Bronchial epithelial cell (primary cell): ENCODE measurements at regions not wholly inside any gene's neighbourhood (a gene's known extent, or its start where the extent isn't known, plus 50 kb on each side); places are given as distances from the start of the nearest gene placed in this dataset.

Experiments
- DNase-seq: peaks from one replicate; pipeline ENCODE4 v3.0.0-alpha.2; 2010; ENCODE audit warnings: low read depth
- FAIRE-seq: peaks from 2 replicates; lab custom pipeline; 2011; peaks lifted over from hg19 to GRCh38; lab: Jason Lieb, UNC
- H3K27me3 ChIP-seq: 2 replicates; pipeline ENCODE4 v1.5.1; 2011; ENCODE audit warnings: low read length; ENCODE audit not compliant: control insufficient read depth, insufficient read depth
- H3K36me3 ChIP-seq: 2 replicates; pipeline ENCODE4 v1.5.1; 2011; ENCODE audit warnings: low read length; ENCODE audit not compliant: control insufficient read depth, insufficient read depth
- H3K4me3 ChIP-seq: 2 replicates; pipeline ENCODE4 v1.5.1; 2011; ENCODE audit warnings: mild to moderate bottlenecking, low read depth, low read length, control low read depth
- CTCF ChIP-seq: IDR thresholded peaks from 2 replicates; pipeline ENCODE4 v1.5.1; 2011; ENCODE audit warnings: mild to moderate bottlenecking, moderate library complexity, low read length, control low read depth, inconsistent platforms; ENCODE audit not compliant: insufficient read depth, severe bottlenecking

- FAIRE-seq (no peak), DNase-seq (peak; percentile 36)
- H3K36me3 ChIP-seq = no peaks in the 10 kb centered on the region
- H3K4me3 ChIP-seq = no peak overlapping the region
- H3K27me3 ChIP-seq = peaks cover 22% of the 10 kb centered on the region
- TF ChIP-seq CTCF = peak; percentile 12
Measured at GRCh38 chr6:27565839-27566779, 93.2 kb upstream of the ZNF184 start.

- DNase-seq (no peak), FAIRE-seq (no peak)
- TF ChIP-seq CTCF = no peak
- peaks cover 36% of the 10 kb centered on the region for H3K27me3 ChIP-seq
- H3K4me3 ChIP-seq = no peak overlapping the region
- no peaks in the 10 kb centered on the region for H3K36me3 ChIP-seq
Measured at GRCh38 chr6:27562027-27562410, 89.1 kb upstream of the ZNF184 start.

GRCh38 chr6:27558028-27558724 is 85.3 kb upstream of the ZNF184 start:
- peaks cover 29% of the 10 kb centered on the region for H3K27me3 ChIP-seq
- no peak for FAIRE-seq
- peak overlapping the region; percentile 3 for H3K4me3 ChIP-seq

GRCh38 chr6:27556406-27556805 is 83.5 kb upstream of the ZNF184 start:
- FAIRE-seq (no peak), DNase-seq (no peak)
- no peak overlapping the region for H3K4me3 ChIP-seq
- TF ChIP-seq CTCF = no peak
- peaks cover 24% of the 10 kb centered on the region for H3K27me3 ChIP-seq
- H3K36me3 ChIP-seq = no peaks in the 10 kb centered on the region

More at GRCh38 chr6:27558028-27558724, 85.3 kb upstream of the ZNF184 start:
- TF ChIP-seq CTCF = no peak
- H3K36me3 ChIP-seq = no peaks in the 10 kb centered on the region
- no peak for DNase-seq

GRCh38 chr6:27553123-27553904 is 80.4 kb upstream of the ZNF184 start:
- no peak for TF ChIP-seq CTCF
- H3K4me3 ChIP-seq = no peak overlapping the region
- no peak for FAIRE-seq
- no peaks in the 10 kb centered on the region for H3K36me3 ChIP-seq
- peak; percentile 66 for DNase-seq
- peaks cover 18% of the 10 kb centered on the region for H3K27me3 ChIP-seq
